ENCODE measurements at regions not wholly inside any gene's neighbourhood (a gene's known extent, or its start where the extent isn't known, plus 50 kb on each side); places are given as distances from the start of the nearest gene placed in this dataset.

- H3K27ac ChIP-seq, result no peak overlapping the region
- DNase-seq, result no peak
- WGBS, 2 donors, result 53 to 56% methylated on average over 5 of the region's 5 CpGs
- TF ChIP-seq POLR2A (IDR thresholded peaks at IDR 0.05) (no peak), EP300 (IDR thresholded peaks at IDR 0.05) (no peak)
- ATAC-seq (ENCODE audit: low FRiP score in 2 of 2), result no peak
- no peaks in the 10 kb centered on the region for H3K27me3 ChIP-seq
- H3K4me1 ChIP-seq, result peaks cover 0 to under 1% (median 0%) of the 10 kb centered on the region in 4 donors
- no peaks in the 10 kb centered on the region for H3K9me3 ChIP-seq
- no peaks in the 10 kb centered on the region for H3K36me3 ChIP-seq
- no peak overlapping the region for H3K4me3 ChIP-seq
Observed at GRCh38 chr5:173457482-173457881, 129.3 kb upstream of the STC2 start.

GRCh38 chr5:173456751-173457171 is 128.5 kb upstream of the STC2 start:
- Histone ChIP-seq H3K27ac (no peak overlapping the region), H3K9me3 (no peaks in the 10 kb centered on the region)
- 73 to 74% methylated on average over 5 of the region's 5 CpGs for WGBS, 2 donors

GRCh38 chr5:173456181-173456580 is 128.0 kb upstream of the STC2 start:
- Histone ChIP-seq H3K27me3 (no peaks in the 10 kb centered on the region), H3K4me3 (no peak overlapping the region), H3K9me3 (no peaks in the 10 kb centered on the region), H3K4me1 (peaks cover 5 to 13% (median 6%) of the 10 kb centered on the region in 4 donors), H3K36me3 (no peaks in the 10 kb centered on the region), H3K27ac (peak overlapping the region in 2 of 4 donors; percentile 18 to 31)
- DNase-seq (no peak), ATAC-seq (ENCODE audit: low FRiP score in 2 of 2) (no peak)
- TF ChIP-seq POLR2A (IDR thresholded peaks at IDR 0.05) (no peak), POLR2AphosphoS5 (IDR thresholded peaks at IDR 0.05) (no peak), CTCF (IDR thresholded peaks at IDR 0.05) (no peak), EP300 (IDR thresholded peaks at IDR 0.05) (no peak)
- WGBS, 2 donors, result 84 to 88% methylated on average over 4 of the region's 4 CpGs

More at GRCh38 chr5:173456751-173457171, 128.5 kb upstream of the STC2 start:
- Histone ChIP-seq H3K4me3 (no peak overlapping the region), H3K4me1 (peaks cover 0 to 7% (median 3%) of the 10 kb centered on the region in 4 donors), H3K27me3 (no peaks in the 10 kb centered on the region), H3K36me3 (no peaks in the 10 kb centered on the region)
- no peak for ATAC-seq (ENCODE audit: low FRiP score in 2 of 2)
- no peak for DNase-seq
- no peak for TF ChIP-seq POLR2A (IDR thresholded peaks at IDR 0.05)
- TF ChIP-seq CTCF (IDR thresholded peaks at IDR 0.05), result no peak
- TF ChIP-seq EP300 (IDR thresholded peaks at IDR 0.05), result no peak
- TF ChIP-seq POLR2AphosphoS5 (IDR thresholded peaks at IDR 0.05), result no peak

GRCh38 chr5:173455599-173455957 is 127.4 kb upstream of the STC2 start:
- no peaks in the 10 kb centered on the region for H3K27me3 ChIP-seq
- TF ChIP-seq POLR2AphosphoS5 (IDR thresholded peaks at IDR 0.05) (no peak), CTCF (IDR thresholded peaks at IDR 0.05) (no peak), EP300 (IDR thresholded peaks at IDR 0.05) (no peak), POLR2A (IDR thresholded peaks at IDR 0.05) (no peak)
- no peaks in the 10 kb centered on the region for H3K36me3 ChIP-seq
- ATAC-seq (ENCODE audit: low FRiP score in 2 of 2), result no peak
- 92 to 95% methylated on average over 4 of the region's 4 CpGs for WGBS, 2 donors
- no peaks in the 10 kb centered on the region for H3K9me3 ChIP-seq
- no peak for DNase-seq
- H3K27ac ChIP-seq, result peak overlapping the region in 2 of 4 donors; percentile 18 to 31
- H3K4me3 ChIP-seq, result no peak overlapping the region
- peaks cover 5 to 15% (median 7%) of the 10 kb centered on the region in 4 donors for H3K4me1 ChIP-seq

GRCh38 chr5:173454736-173455598 is 126.8 kb upstream of the STC2 start:
- Histone ChIP-seq H3K27me3 (no peaks in the 10 kb centered on the region), H3K36me3 (no peaks in the 10 kb centered on the region), H3K9me3 (no peaks in the 10 kb centered on the region), H3K27ac (peak overlapping the region in 2 of 4 donors; percentile 0 to 39), H3K4me1 (peaks cover 5 to 15% (median 7%) of the 10 kb centered on the region in 4 donors), H3K4me3 (no peak overlapping the region)
- TF ChIP-seq POLR2A (IDR thresholded peaks at IDR 0.05) (no peak), POLR2AphosphoS5 (IDR thresholded peaks at IDR 0.05) (peak in 1 of 2 donors; percentile 14)
- WGBS, 2 donors, result 67 to 80% methylated on average over 9 to 10 of the region's 10 CpGs
- peak; percentile 66 to 87 for ATAC-seq (ENCODE audit: low FRiP score in 2 of 2)
- DNase-seq, result no peak
